ENCODE measurements at regions not wholly inside any gene's neighbourhood (a gene's known extent, or its start where the extent isn't known, plus 50 kb on each side); places are given as distances from the start of the nearest gene placed in this dataset.
"Not testable (repeated sequence)": the region's sequence is repeated elsewhere in the genome, so short reads cannot be mapped to it uniquely, and the experiment has no call there.

- DNase-seq (ENCODE audit: low read depth in 2 of 2) = no peak
Observed at GRCh38 chr4:62533573-62533972, 1333.4 kb downstream of the ADGRL3 start.

- no peak for DNase-seq (ENCODE audit: low read depth in 2 of 2)
Observed at GRCh38 chr4:62531731-62532130, 1331.6 kb downstream of the ADGRL3 start.

GRCh38 chr4:62531264-62531663 is 1331.1 kb downstream of the ADGRL3 start:
- no peak for DNase-seq (ENCODE audit: low read depth in 2 of 2)

GRCh38 chr4:62528874-62529273 is 1328.7 kb downstream of the ADGRL3 start:
- no peak for DNase-seq (ENCODE audit: low read depth in 2 of 2)

- no peak for DNase-seq (ENCODE audit: low read depth in 2 of 2)
Observed at GRCh38 chr4:62526671-62527070, 1326.5 kb downstream of the ADGRL3 start.

- DNase-seq (ENCODE audit: low read depth in 2 of 2) = no peak
Observed at GRCh38 chr4:62523256-62523655, 1323.1 kb downstream of the ADGRL3 start.

GRCh38 chr4:62522273-62522672 is 1322.1 kb downstream of the ADGRL3 start:
- no peak for DNase-seq (ENCODE audit: low read depth in 2 of 2)

GRCh38 chr4:62517716-62518115 is 1317.6 kb downstream of the ADGRL3 start:
- DNase-seq (ENCODE audit: low read depth in 2 of 2) = no peak

GRCh38 chr4:62513306-62513705 is 1313.2 kb downstream of the ADGRL3 start:
- no peak for DNase-seq (ENCODE audit: low read depth in 2 of 2)

- no peak for DNase-seq (ENCODE audit: low read depth in 2 of 2)
Observed at GRCh38 chr4:62512271-62512670, 1312.1 kb downstream of the ADGRL3 start.

- DNase-seq (ENCODE audit: low read depth in 2 of 2) = no peak
Observed at GRCh38 chr4:62510228-62510627, 1310.1 kb downstream of the ADGRL3 start.

GRCh38 chr4:62500296-62500695 is 1300.2 kb downstream of the ADGRL3 start:
- DNase-seq (ENCODE audit: low read depth in 2 of 2) = no peak

GRCh38 chr4:62495032-62495431 is 1294.9 kb downstream of the ADGRL3 start:
- no peak for DNase-seq (ENCODE audit: low read depth in 2 of 2)

GRCh38 chr4:62491756-62492155 is 1291.6 kb downstream of the ADGRL3 start:
- not testable (repeated sequence) for DNase-seq (ENCODE audit: low read depth in 2 of 2)

GRCh38 chr4:62490635-62491034 is 1290.5 kb downstream of the ADGRL3 start:
- DNase-seq (ENCODE audit: low read depth in 2 of 2) = no peak

GRCh38 chr4:62487016-62487415 is 1286.9 kb downstream of the ADGRL3 start:
- DNase-seq (ENCODE audit: low read depth in 2 of 2) = no peak

GRCh38 chr4:62484357-62484756 is 1284.2 kb downstream of the ADGRL3 start:
- DNase-seq (ENCODE audit: low read depth in 2 of 2) = no peak

- DNase-seq (ENCODE audit: low read depth in 2 of 2) = no peak
Observed at GRCh38 chr4:62482355-62482754, 1282.2 kb downstream of the ADGRL3 start.

GRCh38 chr4:62475596-62475995 is 1275.5 kb downstream of the ADGRL3 start:
- DNase-seq (ENCODE audit: low read depth in 2 of 2) = no peak

- DNase-seq (ENCODE audit: low read depth in 2 of 2) = no peak
Observed at GRCh38 chr4:62474802-62475201, 1274.7 kb downstream of the ADGRL3 start.

- no peak for DNase-seq (ENCODE audit: low read depth in 2 of 2)
Observed at GRCh38 chr4:62471021-62471420, 1270.9 kb downstream of the ADGRL3 start.

GRCh38 chr4:62470421-62470983 is 1270.4 kb downstream of the ADGRL3 start:
- no peak for DNase-seq (ENCODE audit: low read depth in 2 of 2)

- DNase-seq (ENCODE audit: low read depth in 2 of 2) = no peak
Observed at GRCh38 chr4:62470020-62470419, 1269.9 kb downstream of the ADGRL3 start.

- no peak for DNase-seq (ENCODE audit: low read depth in 2 of 2)
Observed at GRCh38 chr4:62461961-62462360, 1261.8 kb downstream of the ADGRL3 start.
